PFSK-1 (cell line): ENCODE measurements at regions not wholly inside any gene's neighbourhood (a gene's known extent, or its start where the extent isn't known, plus 50 kb on each side); places are given as distances from the start of the nearest gene placed in this dataset.

Experiments used
- FOXP2 ChIP-seq: optimal IDR thresholded peaks from 2 replicates; pipeline ENCODE3; 2011; ENCODE audit warnings: borderline replicate concordance, control low read depth, inconsistent platforms; ENCODE audit not compliant: insufficient read depth; ENCODE audit errors: extremely low read length, extremely low read depth
- POLR2AphosphoS5 ChIP-seq: IDR thresholded peaks from 2 replicates; pipeline ENCODE4 v1.6.1; 2012; ENCODE audit warnings: low read depth, mild to moderate bottlenecking, control low read depth, low read length, moderate library complexity
- REST ChIP-seq, 2 experiments: IDR thresholded peaks; 2 replicates each; pipeline versions ENCODE4 v1.6.1 to v1.8.0; 2011 to 2012; ENCODE audit warnings: low read depth in 2 of 2, low read length in 2 of 2, control low read depth in 1 of 2, inconsistent platforms in 1 of 2, mild to moderate bottlenecking in 1 of 2, moderate library complexity in 1 of 2; ENCODE audit not compliant: insufficient read depth in 1 of 2
- SIN3A ChIP-seq: IDR thresholded peaks from 2 replicates; pipeline ENCODE4 v1.6.1; 2012; ENCODE audit warnings: mild to moderate bottlenecking, low read length, moderate library complexity, borderline replicate concordance; ENCODE audit not compliant: insufficient read depth
- TAF1 ChIP-seq: IDR thresholded peaks from 2 replicates; pipeline ENCODE4 v1.6.1; 2012; ENCODE audit warnings: low read length, control low read depth, borderline replicate concordance; ENCODE audit not compliant: insufficient read depth

- TF ChIP-seq TAF1 (no peak), SIN3A (no peak), POLR2AphosphoS5 (no peak), REST (IDR thresholded peaks at IDR 0.05; ENCODE audit: insufficient read depth in 1 of 2, low read depth in 2 of 2, low read length in 2 of 2) (no peak), FOXP2 (no peak)
Observed at GRCh38 chr6:104575536-104575935, 284.2 kb downstream of the HACE1 start.

GRCh38 chr6:104574135-104574750, 285.5 kb downstream of the HACE1 start:
- no peak for TF ChIP-seq TAF1

- TF ChIP-seq FOXP2: no peak
Observed at GRCh38 chr6:104573350-104573749, 286.4 kb downstream of the HACE1 start.

GRCh38 chr6:104572901-104573300, 286.8 kb downstream of the HACE1 start:
- TF ChIP-seq POLR2AphosphoS5: no peak
- no peak for TF ChIP-seq FOXP2
- no peak for TF ChIP-seq TAF1
- no peak for TF ChIP-seq REST (IDR thresholded peaks at IDR 0.05; ENCODE audit: insufficient read depth in 1 of 2, low read depth in 2 of 2, low read length in 2 of 2)
- no peak for TF ChIP-seq SIN3A

- TF ChIP-seq POLR2AphosphoS5 (no peak), TAF1 (no peak), REST (IDR thresholded peaks at IDR 0.05; ENCODE audit: insufficient read depth in 1 of 2, low read depth in 2 of 2, low read length in 2 of 2) (no peak), SIN3A (no peak), FOXP2 (no peak)
Observed at GRCh38 chr6:104566411-104566810, 293.3 kb downstream of the HACE1 start.

GRCh38 chr6:104563306-104563705, 296.4 kb downstream of the HACE1 start:
- no peak for TF ChIP-seq TAF1
- TF ChIP-seq REST (IDR thresholded peaks at IDR 0.05; ENCODE audit: insufficient read depth in 1 of 2, low read depth in 2 of 2, low read length in 2 of 2): no peak
- TF ChIP-seq POLR2AphosphoS5: no peak
- TF ChIP-seq SIN3A: no peak
